Suprapubic skin (tissue), 4 donors: ENCODE measurements at regions not wholly inside any gene's neighbourhood (a gene's known extent, or its start where the extent isn't known, plus 50 kb on each side); places are given as distances from the start of the nearest gene placed in this dataset.

Experiments used
- EP300 ChIP-seq: sonication (generic); formaldehyde crosslinking; IDR thresholded peaks from one replicate; pipeline ENCODE4 v1.6.1; 2017; ENCODE audit warnings: antibody characterized with exemption
- POLR2A ChIP-seq, 2 donors: fragments of 450-650 bp; IDR thresholded peaks; one replicate each; pipeline ENCODE4 v1.6.1; 2017; ENCODE audit warnings: antibody characterized with exemption in 2 of 2, mild to moderate bottlenecking in 2 of 2, moderate library complexity in 2 of 2
- POLR2AphosphoS5 ChIP-seq, 3 donors: sonication (generic); formaldehyde crosslinking; IDR thresholded peaks; one replicate each; pipeline ENCODE4 v1.6.1; 2017; ENCODE audit warnings: antibody characterized with exemption in 3 of 3
- TF ChIP-seq, protein P1 (sequence below), 2 donors: fragments of 200-600 bp in 1 of 2; fragments of 450-650 bp in 1 of 2; sonication (generic) in 1 of 2; IDR thresholded peaks; one replicate each; pipeline ENCODE4 v1.5.1; 2016 to 2019; ENCODE audit warnings: antibody characterized with exemption in 2 of 2, mild to moderate bottlenecking in 1 of 2, moderate library complexity in 1 of 2

- TF ChIP-seq, protein P1, sequence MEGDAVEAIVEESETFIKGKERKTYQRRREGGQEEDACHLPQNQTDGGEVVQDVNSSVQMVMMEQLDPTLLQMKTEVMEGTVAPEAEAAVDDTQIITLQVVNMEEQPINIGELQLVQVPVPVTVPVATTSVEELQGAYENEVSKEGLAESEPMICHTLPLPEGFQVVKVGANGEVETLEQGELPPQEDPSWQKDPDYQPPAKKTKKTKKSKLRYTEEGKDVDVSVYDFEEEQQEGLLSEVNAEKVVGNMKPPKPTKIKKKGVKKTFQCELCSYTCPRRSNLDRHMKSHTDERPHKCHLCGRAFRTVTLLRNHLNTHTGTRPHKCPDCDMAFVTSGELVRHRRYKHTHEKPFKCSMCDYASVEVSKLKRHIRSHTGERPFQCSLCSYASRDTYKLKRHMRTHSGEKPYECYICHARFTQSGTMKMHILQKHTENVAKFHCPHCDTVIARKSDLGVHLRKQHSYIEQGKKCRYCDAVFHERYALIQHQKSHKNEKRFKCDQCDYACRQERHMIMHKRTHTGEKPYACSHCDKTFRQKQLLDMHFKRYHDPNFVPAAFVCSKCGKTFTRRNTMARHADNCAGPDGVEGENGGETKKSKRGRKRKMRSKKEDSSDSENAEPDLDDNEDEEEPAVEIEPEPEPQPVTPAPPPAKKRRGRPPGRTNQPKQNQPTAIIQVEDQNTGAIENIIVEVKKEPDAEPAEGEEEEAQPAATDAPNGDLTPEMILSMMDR (IDR thresholded peaks at IDR 0.05): no peak
- TF ChIP-seq POLR2AphosphoS5 (IDR thresholded peaks at IDR 0.05): no peak
- no peak for TF ChIP-seq POLR2A (IDR thresholded peaks at IDR 0.05)
- TF ChIP-seq EP300: no peak
Observed at GRCh38 chr13:103812971-103813370, 746.8 kb upstream of the SLC10A2 start.
